ENCODE measurements at regions not wholly inside any gene's neighbourhood (a gene's known extent, or its start where the extent isn't known, plus 50 kb on each side); places are given as distances from the start of the nearest gene placed in this dataset.

DNA sequence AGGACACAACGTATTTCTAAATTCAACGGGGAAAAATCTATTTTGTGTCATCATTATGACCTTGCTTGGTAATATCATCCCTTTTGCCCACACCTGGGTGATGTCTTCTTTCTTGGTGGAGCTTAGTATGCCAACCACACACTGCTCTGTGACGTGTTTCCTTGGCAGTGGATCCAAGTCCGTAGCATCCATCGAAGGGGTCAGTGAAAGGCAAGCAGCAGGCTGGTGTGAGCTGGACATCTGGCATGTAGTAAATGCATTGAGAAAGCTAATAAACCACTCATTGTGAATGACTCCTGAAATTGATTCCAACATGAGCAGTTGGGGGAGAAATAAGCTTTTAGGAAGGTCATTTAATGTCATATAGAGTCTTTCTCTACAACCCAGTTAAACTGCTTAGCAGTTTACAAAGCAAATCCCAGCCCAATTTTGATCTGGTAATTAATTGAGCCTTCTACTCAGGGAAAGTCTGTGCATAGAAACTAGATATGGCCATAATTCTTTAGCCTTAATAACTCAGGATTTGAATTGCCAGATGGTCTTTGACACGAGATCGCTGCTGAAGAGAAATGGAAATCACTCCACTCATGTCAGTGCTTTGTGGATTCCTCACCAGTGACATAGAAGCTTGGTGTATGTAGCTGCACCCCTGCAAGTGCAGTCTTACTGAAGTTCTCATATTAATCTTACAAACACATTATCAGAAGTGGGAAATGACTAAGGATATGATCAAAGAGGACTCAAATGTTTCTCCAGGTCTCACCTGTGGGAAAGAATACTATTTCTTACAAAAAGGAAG is 494.8 kb downstream of the CMPK2 start:
- Histone ChIP-seq H3K56ac (ENCODE audit: insufficient read length, low read depth, low read length) (no peak overlapping the region), H2BK12ac (ENCODE audit: insufficient read length, low read depth, low read length) (no peak overlapping the region), H3K18ac (ENCODE audit: insufficient read length, low read depth, low read length) (no peak overlapping the region), H2BK120ac (ENCODE audit: low read depth, low read length, poor library complexity, severe bottlenecking) (no peak overlapping the region), H3K23ac (ENCODE audit: insufficient read length, low read depth, low read length) (no peak overlapping the region), H3K79me1 (ENCODE audit: insufficient read depth, low read depth, low read length, poor library complexity, severe bottlenecking) (no peaks in the 10 kb centered on the region), H3T11ph (ENCODE audit: low read length) (no peak overlapping the region), H4K8ac (replicated peaks; ENCODE audit: insufficient read length, low read depth, low read length) (no peak overlapping the region), H4K91ac (ENCODE audit: insufficient read length, low read depth, low read length) (no peak overlapping the region), H2BK20ac (ENCODE audit: low read depth, low read length, poor library complexity, severe bottlenecking) (no peak overlapping the region), H3K23me2 (ENCODE audit: insufficient read length, low read depth, low read length, poor library complexity, severe bottlenecking) (no peaks in the 10 kb centered on the region), H2BK5ac (ENCODE audit: insufficient read length, low read length) (no peak overlapping the region), H4K20me1 (ENCODE audit: control insufficient read depth, insufficient read depth, insufficient read length) (no peaks in the 10 kb centered on the region), H3K14ac (ENCODE audit: insufficient read depth, low read length) (no peak overlapping the region), H3K9ac (ENCODE audit: extremely low read depth, insufficient read length, low read length) (no peak overlapping the region), H3K9me3 (ENCODE audit: control insufficient read depth, low read depth, low read length) (no peaks in the 10 kb centered on the region), H3K4ac (ENCODE audit: low read depth, low read length) (no peak overlapping the region), H3K27ac (ENCODE audit: insufficient read length, low read depth, low read length) (no peak overlapping the region), H2AK5ac (ENCODE audit: insufficient read length, low read length) (no peak overlapping the region), H2AFZ (ENCODE audit: low read length) (no peak overlapping the region), H4K5ac (ENCODE audit: insufficient read length, low read depth, low read length) (no peak overlapping the region), H3K4me2 (ENCODE audit: insufficient read depth, insufficient read length, low read length) (no peak overlapping the region), H3K27me3 (ENCODE audit: insufficient read depth, low read length) (no peaks in the 10 kb centered on the region), H2BK15ac (ENCODE audit: low read depth, low read length) (no peak overlapping the region), H3K4me1 (ENCODE audit: insufficient read depth, low read length) (no peaks in the 10 kb centered on the region), H3K79me2 (ENCODE audit: insufficient read depth, low read length) (no peaks in the 10 kb centered on the region)
- Mint-ChIP-seq H3K27me3 (ENCODE audit: low read depth) (no peaks in the 10 kb centered on the region), H3K36me3 (ENCODE audit: insufficient read depth in 1 of 3, low read depth in 3 of 3) (peaks cover 0 to 3% (median 2%) of the 10 kb centered on the region in 3 experiments; a peak in 2 of 7 replicates), H3K27ac (no peak overlapping the region), H3K4me3 (no peak overlapping the region), H3K9me3 (peaks cover 2 to 3% of the 10 kb centered on the region in 2 experiments; a peak in 3 of 5 replicates), H3K4me1 (no peaks in the 10 kb centered on the region)
- WGBS (ENCODE audit: extremely low coverage, insufficient read length, low lambda C conversion rate): no CpG with 5 or more reads among the region's 7 CpGs
- no peak for DNase-seq
- TF ChIP-seq, protein P1, sequence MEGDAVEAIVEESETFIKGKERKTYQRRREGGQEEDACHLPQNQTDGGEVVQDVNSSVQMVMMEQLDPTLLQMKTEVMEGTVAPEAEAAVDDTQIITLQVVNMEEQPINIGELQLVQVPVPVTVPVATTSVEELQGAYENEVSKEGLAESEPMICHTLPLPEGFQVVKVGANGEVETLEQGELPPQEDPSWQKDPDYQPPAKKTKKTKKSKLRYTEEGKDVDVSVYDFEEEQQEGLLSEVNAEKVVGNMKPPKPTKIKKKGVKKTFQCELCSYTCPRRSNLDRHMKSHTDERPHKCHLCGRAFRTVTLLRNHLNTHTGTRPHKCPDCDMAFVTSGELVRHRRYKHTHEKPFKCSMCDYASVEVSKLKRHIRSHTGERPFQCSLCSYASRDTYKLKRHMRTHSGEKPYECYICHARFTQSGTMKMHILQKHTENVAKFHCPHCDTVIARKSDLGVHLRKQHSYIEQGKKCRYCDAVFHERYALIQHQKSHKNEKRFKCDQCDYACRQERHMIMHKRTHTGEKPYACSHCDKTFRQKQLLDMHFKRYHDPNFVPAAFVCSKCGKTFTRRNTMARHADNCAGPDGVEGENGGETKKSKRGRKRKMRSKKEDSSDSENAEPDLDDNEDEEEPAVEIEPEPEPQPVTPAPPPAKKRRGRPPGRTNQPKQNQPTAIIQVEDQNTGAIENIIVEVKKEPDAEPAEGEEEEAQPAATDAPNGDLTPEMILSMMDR (conservative IDR thresholded peaks at IDR 0.05): no peak

All from H9 (cell line).